Fibroblast of peridontal ligament (primary cell): ENCODE measurements at regions not wholly inside any gene's neighbourhood (a gene's known extent, or its start where the extent isn't known, plus 50 kb on each side); places are given as distances from the start of the nearest gene placed in this dataset.
"Not testable (repeated sequence)": the region's sequence is repeated elsewhere in the genome, so short reads cannot be mapped to it uniquely, and the experiment has no call there.

Source experiments
- DNase-seq: peaks from one replicate; pipeline ENCODE4 v3.0.0-alpha.2; 2010; ENCODE audit errors: extremely low read depth

- peak; percentile 47 for DNase-seq
These were observed 53.3 kb downstream of the OLFML3 start for GRCh38 chr1:114032271-114033215.

GRCh38 chr1:114033216-114033706 is 54.0 kb downstream of the OLFML3 start:
- no peak for DNase-seq

- DNase-seq: no peak
These were observed 54.7 kb downstream of the OLFML3 start for GRCh38 chr1:114033961-114034360.

- no peak for DNase-seq
These were observed 55.5 kb downstream of the OLFML3 start for GRCh38 chr1:114034567-114035303.

- no peak for DNase-seq
These were observed 56.0 kb downstream of the OLFML3 start for GRCh38 chr1:114035304-114035700.

GRCh38 chr1:114036841-114037630 is 57.8 kb downstream of the OLFML3 start:
- not testable (repeated sequence) for DNase-seq

GRCh38 chr1:114037631-114037890 is 58.3 kb downstream of the OLFML3 start:
- no peak for DNase-seq

GRCh38 chr1:114037962-114038816 is 58.9 kb downstream of the OLFML3 start:
- DNase-seq: no peak
